ENCODE measurements at regions not wholly inside any gene's neighbourhood (a gene's known extent, or its start where the extent isn't known, plus 50 kb on each side); places are given as distances from the start of the nearest gene placed in this dataset.

GRCh38 chr10:78437407-78437768 is 403.7 kb downstream of the RPS24 start:
- TF ChIP-seq CTCF (IDR thresholded peaks at IDR 0.05) (no peak), POLR2A (IDR thresholded peaks at IDR 0.05) (no peak)
